OCI-LY1 (cell line): ENCODE measurements at regions not wholly inside any gene's neighbourhood (a gene's known extent, or its start where the extent isn't known, plus 50 kb on each side); places are given as distances from the start of the nearest gene placed in this dataset.

Source experiments
- H2AFZ ChIP-seq: fragments of 200-600 bp; sonication (generic), shearing (Covaris generic); 2 replicates; pipeline ENCODE4 v1.6.0; 2014; ENCODE audit warnings: antibody characterized with exemption, mild to moderate bottlenecking, low read length
- H3F3A ChIP-seq: fragments of 200-600 bp; sonication (generic), shearing (Covaris generic); 2 replicates; pipeline ENCODE4 v1.6.0; 2014; ENCODE audit warnings: mild to moderate bottlenecking, antibody characterized with exemption, low read length, moderate library complexity; ENCODE audit not compliant: insufficient read depth
- H3K27ac ChIP-seq: fragments of 200-600 bp; sonication (generic); 2 replicates; pipeline ENCODE4 v1.5.1; 2014; ENCODE audit warnings: low read length, mixed run types, mild to moderate bottlenecking, low read depth; ENCODE audit not compliant: poor library complexity, severe bottlenecking
- H3K27me3 ChIP-seq: fragments of 200-600 bp; sonication (generic); 2 replicates; pipeline ENCODE4 v1.6.0; 2014; ENCODE audit warnings: antibody characterized with exemption, mild to moderate bottlenecking, low read length, moderate library complexity; ENCODE audit not compliant: insufficient read depth
- H3K36me3 ChIP-seq: fragments of 200-600 bp; sonication (generic); 2 replicates; pipeline ENCODE4 v1.6.1; 2014; ENCODE audit warnings: mild to moderate bottlenecking, antibody characterized with exemption, low read length, moderate library complexity, mixed read lengths; ENCODE audit not compliant: insufficient read depth
- H3K4me1 ChIP-seq: fragments of 200-600 bp; sonication (generic); 2 replicates; pipeline ENCODE4 v1.5.1; 2014; ENCODE audit warnings: mild to moderate bottlenecking, low read length, moderate library complexity; ENCODE audit not compliant: insufficient read depth, severe bottlenecking
- H3K4me2 ChIP-seq: fragments of 200-600 bp; sonication (generic), shearing (Covaris generic); 2 replicates; pipeline ENCODE4 v1.6.1; 2014; ENCODE audit warnings: low read length
- H3K4me3 ChIP-seq: fragments of 200-600 bp; sonication (generic); 2 replicates; pipeline ENCODE4 v1.5.1; 2014; ENCODE audit warnings: low read length, low read depth, mild to moderate bottlenecking, mixed read lengths; ENCODE audit not compliant: poor library complexity, severe bottlenecking
- H3K79me2 ChIP-seq: fragments of 200-600 bp; shearing (Covaris generic); 2 replicates; pipeline ENCODE4 v1.6.1; 2016; ENCODE audit warnings: mixed run types, low read length, mixed read lengths; ENCODE audit not compliant: insufficient read depth
- H3K9ac ChIP-seq: fragments of 200-600 bp; sonication (generic), shearing (Covaris generic); 2 replicates; pipeline ENCODE4 v1.6.1; 2014; ENCODE audit warnings: mild to moderate bottlenecking, low read length, mixed read lengths
- H3K9me2 ChIP-seq: fragments of 200-600 bp; sonication (generic), shearing (Covaris generic); 2 replicates; pipeline ENCODE4 v1.6.1; 2014; ENCODE audit warnings: low read depth, mild to moderate bottlenecking, low read length, mixed read lengths
- H3K9me3 ChIP-seq: fragments of 200-600 bp; shearing (Covaris generic); 2 replicates; pipeline ENCODE4 v1.6.1; 2014; ENCODE audit warnings: low read length, mixed read lengths
- H4K20me1 ChIP-seq: fragments of 200-600 bp; sonication (generic), shearing (Covaris generic); 2 replicates; pipeline ENCODE4 v1.6.0; 2016; ENCODE audit warnings: mild to moderate bottlenecking, low read length; ENCODE audit not compliant: insufficient read depth
- EZH2 ChIP-seq: fragments of 200-600 bp; sonication (generic), shearing (Covaris generic); IDR thresholded peaks from 2 replicates; pipeline ENCODE4 v1.8.0; 2017; ENCODE audit warnings: borderline replicate concordance, mixed run types, mild to moderate bottlenecking, antibody characterized with exemption, low read length, moderate library complexity, mixed read lengths
- TF ChIP-seq, protein P1 (sequence below): fragments of 200-600 bp; sonication (generic), shearing (Covaris generic); IDR thresholded peaks from 2 replicates; pipeline ENCODE4 v1.5.1; 2017; ENCODE audit warnings: mild to moderate bottlenecking, antibody characterized with exemption, low read length, moderate library complexity, mixed read lengths

DNA sequence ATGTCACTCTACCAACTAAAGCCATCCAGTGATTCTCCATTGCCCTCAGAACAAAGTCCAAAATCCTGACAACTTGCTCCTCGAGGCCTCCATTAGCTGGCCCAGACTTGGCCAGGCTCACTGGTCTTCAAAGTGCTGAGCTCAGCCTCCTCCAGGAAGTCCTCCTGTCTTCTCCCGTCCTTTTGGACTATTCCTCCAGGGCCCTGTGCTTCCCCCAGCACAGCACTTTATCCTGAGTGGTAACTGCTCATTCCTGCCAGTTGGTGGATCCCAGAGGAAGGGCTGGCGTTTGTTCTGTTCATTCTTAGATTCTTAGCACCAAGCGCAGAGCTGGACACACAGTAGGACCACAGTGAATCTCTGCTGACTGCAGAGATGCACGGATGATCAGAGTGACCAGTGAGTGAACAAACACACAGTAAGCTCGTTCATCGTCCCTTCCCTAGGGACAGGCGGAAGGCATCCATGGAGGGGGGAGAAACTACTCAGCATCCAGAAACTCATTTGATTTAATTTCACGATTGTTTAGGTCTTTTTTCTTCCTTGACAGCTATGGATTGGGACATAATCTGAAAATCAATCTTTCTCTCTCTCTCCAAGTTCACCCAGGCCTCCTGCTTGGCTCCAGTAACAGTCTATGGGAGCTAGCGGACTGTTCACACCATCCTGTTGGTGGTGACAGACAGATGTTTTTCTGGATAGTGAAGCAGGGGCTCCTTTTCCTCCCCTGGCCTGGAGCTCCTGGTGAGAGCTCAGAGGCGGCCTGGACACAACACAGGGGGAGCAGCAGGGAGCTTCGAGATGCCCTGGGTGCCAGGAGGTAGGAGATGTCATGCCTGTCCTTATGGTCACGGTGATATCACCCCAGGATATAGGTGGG lies 180.2 kb downstream of the PTPRU start:
- Histone ChIP-seq H2AFZ (no peak overlapping the region), H3K4me3 (no peak overlapping the region), H3K79me2 (no peaks in the 10 kb centered on the region), H3K9me3 (peaks cover 4% of the 10 kb centered on the region; the same call in 1 of the 2 replicates), H3K4me2 (no peak overlapping the region), H3K4me1 (no peaks in the 10 kb centered on the region), H3K27me3 (no peaks in the 10 kb centered on the region), H3K36me3 (no peaks in the 10 kb centered on the region), H3K27ac (no peak overlapping the region), H3F3A (no peaks in the 10 kb centered on the region), H3K9me2 (no peaks in the 10 kb centered on the region), H4K20me1 (no peaks in the 10 kb centered on the region), H3K9ac (no peak overlapping the region)
- TF ChIP-seq EZH2: no peak
- TF ChIP-seq, protein P1, sequence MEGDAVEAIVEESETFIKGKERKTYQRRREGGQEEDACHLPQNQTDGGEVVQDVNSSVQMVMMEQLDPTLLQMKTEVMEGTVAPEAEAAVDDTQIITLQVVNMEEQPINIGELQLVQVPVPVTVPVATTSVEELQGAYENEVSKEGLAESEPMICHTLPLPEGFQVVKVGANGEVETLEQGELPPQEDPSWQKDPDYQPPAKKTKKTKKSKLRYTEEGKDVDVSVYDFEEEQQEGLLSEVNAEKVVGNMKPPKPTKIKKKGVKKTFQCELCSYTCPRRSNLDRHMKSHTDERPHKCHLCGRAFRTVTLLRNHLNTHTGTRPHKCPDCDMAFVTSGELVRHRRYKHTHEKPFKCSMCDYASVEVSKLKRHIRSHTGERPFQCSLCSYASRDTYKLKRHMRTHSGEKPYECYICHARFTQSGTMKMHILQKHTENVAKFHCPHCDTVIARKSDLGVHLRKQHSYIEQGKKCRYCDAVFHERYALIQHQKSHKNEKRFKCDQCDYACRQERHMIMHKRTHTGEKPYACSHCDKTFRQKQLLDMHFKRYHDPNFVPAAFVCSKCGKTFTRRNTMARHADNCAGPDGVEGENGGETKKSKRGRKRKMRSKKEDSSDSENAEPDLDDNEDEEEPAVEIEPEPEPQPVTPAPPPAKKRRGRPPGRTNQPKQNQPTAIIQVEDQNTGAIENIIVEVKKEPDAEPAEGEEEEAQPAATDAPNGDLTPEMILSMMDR: no peak

GRCh38 chr1:29415861-29416260 lies 179.5 kb downstream of the PTPRU start:
- Histone ChIP-seq H2AFZ (no peak overlapping the region), H3K79me2 (no peaks in the 10 kb centered on the region), H3K9ac (no peak overlapping the region), H3K9me2 (no peaks in the 10 kb centered on the region), H4K20me1 (no peaks in the 10 kb centered on the region), H3K4me2 (no peak overlapping the region), H3K4me3 (no peak overlapping the region), H3K9me3 (peaks cover 4% of the 10 kb centered on the region; the same call in 1 of the 2 replicates), H3K27ac (no peak overlapping the region), H3F3A (no peaks in the 10 kb centered on the region), H3K4me1 (no peaks in the 10 kb centered on the region), H3K27me3 (no peaks in the 10 kb centered on the region), H3K36me3 (no peaks in the 10 kb centered on the region)
- TF ChIP-seq EZH2: no peak
- TF ChIP-seq, protein P1: no peak

DNA sequence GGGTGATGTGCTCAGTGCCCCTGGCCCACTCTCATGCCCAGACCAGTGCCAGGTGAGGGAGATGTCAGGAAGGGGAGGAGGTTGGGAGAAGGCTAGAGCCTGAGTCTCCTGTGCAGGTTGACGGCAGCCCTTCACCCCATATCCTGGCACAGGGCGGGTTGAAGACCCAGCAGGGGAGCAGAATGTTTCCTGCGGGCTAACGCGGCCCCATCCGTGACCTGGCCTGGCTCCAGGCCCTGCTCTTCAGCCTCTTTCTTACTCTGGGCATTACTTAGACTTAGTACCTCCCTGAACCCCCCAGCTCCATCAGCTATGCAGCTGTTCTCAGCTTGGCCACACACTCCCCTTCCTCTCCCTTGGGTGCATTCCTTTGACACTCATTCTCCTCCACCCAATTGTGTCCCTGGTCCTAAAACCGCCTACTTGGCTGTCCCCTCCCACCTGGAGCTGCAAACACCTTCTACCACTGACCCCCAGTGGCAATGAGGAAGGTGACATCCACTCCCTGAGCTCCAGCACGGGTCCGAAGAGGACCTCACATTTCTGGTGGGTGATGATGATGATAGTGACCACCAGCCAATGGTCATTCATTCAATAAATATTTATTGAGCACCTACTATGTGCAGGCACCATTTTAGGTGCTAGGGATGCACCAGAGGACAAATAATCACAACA lies 179.0 kb downstream of the PTPRU start:
- H3K27me3 ChIP-seq: no peaks in the 10 kb centered on the region

More for the DNA sequence above, 179.0 kb downstream of the PTPRU start:
- H3K4me2 ChIP-seq: no peak overlapping the region
- no peaks in the 10 kb centered on the region for H3K36me3 ChIP-seq
- no peaks in the 10 kb centered on the region for H3K4me1 ChIP-seq
- no peak overlapping the region for H3K4me3 ChIP-seq
- H3F3A ChIP-seq: no peaks in the 10 kb centered on the region
- no peak overlapping the region for H2AFZ ChIP-seq
- H3K79me2 ChIP-seq: no peaks in the 10 kb centered on the region
- H3K9me3 ChIP-seq: no peaks in the 10 kb centered on the region
- no peaks in the 10 kb centered on the region for H3K9me2 ChIP-seq
- no peak overlapping the region for H3K9ac ChIP-seq
- H3K27ac ChIP-seq: no peak overlapping the region
- no peaks in the 10 kb centered on the region for H4K20me1 ChIP-seq
- no peak for TF ChIP-seq EZH2
- TF ChIP-seq, protein P1: peak; percentile 24; the same call in 1 of the 2 replicates
